ENCODE measurements at regions not wholly inside any gene's neighbourhood (a gene's known extent, or its start where the extent isn't known, plus 50 kb on each side); places are given as distances from the start of the nearest gene placed in this dataset.
A peak's percentile ranks its signal among the peaks of the same experiment; 100 is the strongest.

GRCh38 chr5:72608297-72608696 is 101.1 kb upstream of the ZNF366 start:
- no peaks in the 10 kb centered on the region for H3K27me3 ChIP-seq (ENCODE audit: control insufficient read depth, extremely low read depth, insufficient read depth, low read length)
- FAIRE-seq (no peak), DNase-seq (ENCODE audit: low read depth, low spot score) (no peak)
- H3K4me1 ChIP-seq (ENCODE audit: control insufficient read depth, extremely low read depth, insufficient read depth, low read length) = peaks cover 27% of the 10 kb centered on the region
- H3K4me3 ChIP-seq (ENCODE audit: control insufficient read depth in 2 of 3, extremely low read depth in 1 of 3, insufficient read depth in 2 of 3, low read depth in 1 of 3, low read length in 3 of 3) = no peak overlapping the region
- H4K20me1 ChIP-seq (ENCODE audit: control insufficient read depth, extremely low read depth, insufficient read depth, low read length) = no peaks in the 10 kb centered on the region
- no peaks in the 10 kb centered on the region for H3K36me3 ChIP-seq (ENCODE audit: control insufficient read depth in 2 of 2, extremely low read depth in 1 of 2, insufficient read depth in 2 of 2, low read length in 2 of 2)
- H2AFZ ChIP-seq (ENCODE audit: control insufficient read depth, low read length) = no peak overlapping the region
- no peak overlapping the region for H3K27ac ChIP-seq (ENCODE audit: control insufficient read depth, insufficient read depth, low read length)
- H3K4me2 ChIP-seq (ENCODE audit: control insufficient read depth, extremely low read depth, insufficient read depth, low read depth, low read length) = no peak overlapping the region
- H3K9me1 ChIP-seq (ENCODE audit: control insufficient read depth, extremely low read depth, insufficient read depth, low read length) = no peaks in the 10 kb centered on the region
- no peaks in the 10 kb centered on the region for H3K79me2 ChIP-seq (ENCODE audit: control insufficient read depth, insufficient read depth, low read length)
- H3K9me3 ChIP-seq (ENCODE audit: control insufficient read depth, low read depth, low read length) = no peaks in the 10 kb centered on the region
- dilution Hi-C loops (cut with MboI; ENCODE audit: extremely low pct_ligation_motif_present, low sequenced_read_pairs) = no loop called here
- no peak for TF ChIP-seq EZH2 (IDR thresholded peaks at IDR 0.05; ENCODE audit: low read length)
- TF ChIP-seq CTCF (optimal IDR thresholded peaks at IDR 0.05 in 1 of 3, IDR thresholded peaks at IDR 0.05 in 1 of 3, conservative IDR thresholded peaks at IDR 0.05 in 1 of 3; ENCODE audit: extremely low read depth in 1 of 3, insufficient read depth in 2 of 3, low read length in 3 of 3) = no peak
- no peak overlapping the region for H3K9ac ChIP-seq (ENCODE audit: control insufficient read depth, extremely low read depth, insufficient read depth, low read length)

DNA sequence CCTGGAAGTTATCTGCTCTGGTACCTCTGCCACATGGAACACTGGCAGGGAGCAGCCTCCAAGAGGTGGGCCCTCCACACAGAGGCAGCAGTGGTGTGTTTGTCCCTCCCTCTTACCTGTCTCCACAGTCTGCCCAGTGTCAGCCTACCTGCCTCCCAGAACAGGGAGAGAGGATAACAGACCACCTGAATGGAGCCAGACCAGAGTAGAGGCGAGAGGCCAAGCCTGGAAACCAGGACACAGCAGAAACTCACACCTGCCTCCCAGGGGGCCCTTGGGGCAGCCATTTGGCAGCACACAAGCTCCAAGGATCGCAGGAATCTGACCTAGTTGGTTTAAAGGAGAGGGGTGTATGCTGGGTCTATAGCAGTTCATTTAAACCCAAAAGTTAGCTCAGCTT is 100.2 kb upstream of the ZNF366 start:
- H3K79me2 ChIP-seq (ENCODE audit: control insufficient read depth, insufficient read depth, low read length) = no peaks in the 10 kb centered on the region
- H4K20me1 ChIP-seq (ENCODE audit: control insufficient read depth, extremely low read depth, insufficient read depth, low read length) = no peaks in the 10 kb centered on the region
- no peaks in the 10 kb centered on the region for H3K27me3 ChIP-seq (ENCODE audit: control insufficient read depth, extremely low read depth, insufficient read depth, low read length)
- DNase-seq (ENCODE audit: low read depth, low spot score) (no peak), FAIRE-seq (no peak)
- H2AFZ ChIP-seq (ENCODE audit: control insufficient read depth, low read length) = peak overlapping the region; percentile 35
- no peaks in the 10 kb centered on the region for H3K9me1 ChIP-seq (ENCODE audit: control insufficient read depth, extremely low read depth, insufficient read depth, low read length)
- dilution Hi-C loops (cut with MboI; ENCODE audit: extremely low pct_ligation_motif_present, low sequenced_read_pairs) = no loop called here
- H3K36me3 ChIP-seq (ENCODE audit: control insufficient read depth in 2 of 2, extremely low read depth in 1 of 2, insufficient read depth in 2 of 2, low read length in 2 of 2) = no peaks in the 10 kb centered on the region
- TF ChIP-seq CTCF (optimal IDR thresholded peaks at IDR 0.05 in 1 of 3, IDR thresholded peaks at IDR 0.05 in 1 of 3, conservative IDR thresholded peaks at IDR 0.05 in 1 of 3; ENCODE audit: extremely low read depth in 1 of 3, insufficient read depth in 2 of 3, low read length in 3 of 3) (no peak), EZH2 (IDR thresholded peaks at IDR 0.05; ENCODE audit: low read length) (no peak)
- H3K27ac ChIP-seq (ENCODE audit: control insufficient read depth, insufficient read depth, low read length) = no peak overlapping the region
- H3K4me2 ChIP-seq (ENCODE audit: control insufficient read depth, extremely low read depth, insufficient read depth, low read depth, low read length) = no peak overlapping the region
- H3K9ac ChIP-seq (ENCODE audit: control insufficient read depth, extremely low read depth, insufficient read depth, low read length) = no peak overlapping the region
- no peak overlapping the region for H3K4me3 ChIP-seq (ENCODE audit: control insufficient read depth in 2 of 3, extremely low read depth in 1 of 3, insufficient read depth in 2 of 3, low read depth in 1 of 3, low read length in 3 of 3)
- no peaks in the 10 kb centered on the region for H3K9me3 ChIP-seq (ENCODE audit: control insufficient read depth, low read depth, low read length)
- H3K4me1 ChIP-seq (ENCODE audit: control insufficient read depth, extremely low read depth, insufficient read depth, low read length) = peaks cover 27% of the 10 kb centered on the region
